PC-3 (cell line): ENCODE measurements at regions not wholly inside any gene's neighbourhood (a gene's known extent, or its start where the extent isn't known, plus 50 kb on each side); places are given as distances from the start of the nearest gene placed in this dataset.

Experiments
- ATAC-seq: fragments of 200-7000 bp; cut with Tn5 transposase; 2 replicates; pipeline ENCODE4 v1.9.1; 2020; ENCODE audit warnings: mild to moderate bottlenecking, moderate library complexity
- BruUV-seq: library from RNA; stranded (reverse); fragments of 400-500 nt; replicated peaks from 2 replicates; lab custom pipeline; 2021; lab: Mats Ljungman, UMichigan
- CTCF ChIA-PET: fragments of 300-600 bp; sonication (Branson Sonifier 250); formaldehyde crosslinking; loops from one replicate; lab custom pipeline; 2022; ENCODE audit warnings: antibody characterized with exemption; lab: Charles Lee
- POLR2A ChIA-PET: fragments of 300-600 bp; sonication (Branson Sonifier 250); formaldehyde crosslinking; loops from one replicate; lab custom pipeline; 2022; ENCODE audit warnings: antibody characterized with exemption; ENCODE audit not compliant: unreplicated experiment; lab: Charles Lee
- DNase-seq: peaks from one replicate; pipeline ENCODE4 v3.0.0-alpha.2; 2015
- H2AFZ ChIP-seq: fragments of 300-600 bp; sonication (generic); 2 replicates; pipeline ENCODE4 v1.6.0; 2016; ENCODE audit warnings: antibody characterized with exemption, low read length
- H3F3A ChIP-seq: fragments of 300-600 bp; sonication (generic); one replicate; pipeline ENCODE4 v1.6.0; 2017; ENCODE audit warnings: antibody characterized with exemption, low read length, control low read depth, mild to moderate bottlenecking; ENCODE audit not compliant: unreplicated experiment
- H3K27ac ChIP-seq: fragments of 300-600 bp; sonication (generic); 2 replicates; pipeline ENCODE4 v1.5.1; 2016; ENCODE audit warnings: mild to moderate bottlenecking, low read length
- H3K27me3 ChIP-seq: fragments of 300-600 bp; sonication (generic); 2 replicates; pipeline ENCODE4 v1.6.1; 2016; ENCODE audit warnings: low read length, mixed read lengths
- H3K36me3 ChIP-seq: fragments of 300-600 bp; sonication (generic); 2 replicates; pipeline ENCODE4 v1.6.1; 2016; ENCODE audit warnings: low read depth, mixed run types, low read length, mixed read lengths
- H3K4me1 ChIP-seq: fragments of 300-600 bp; sonication (generic); 2 replicates; pipeline ENCODE4 v1.5.1; 2016; ENCODE audit warnings: low read length; ENCODE audit not compliant: insufficient read depth
- H3K4me2 ChIP-seq: fragments of 300-600 bp; sonication (generic); 2 replicates; pipeline ENCODE4 v1.6.0; 2016; ENCODE audit warnings: low read length
- H3K4me3 ChIP-seq: fragments of 300-600 bp; sonication (generic); 2 replicates; pipeline ENCODE4 v1.5.1; 2016; ENCODE audit warnings: mild to moderate bottlenecking, low read length, mixed read lengths
- H3K79me2 ChIP-seq: fragments of 300-600 bp; sonication (generic); 2 replicates; pipeline ENCODE4 v1.6.1; 2017; ENCODE audit warnings: low read length, mixed read lengths
- H3K9ac ChIP-seq: fragments of 300-600 bp; sonication (generic); 2 replicates; pipeline ENCODE4 v1.6.0; 2016; ENCODE audit warnings: mild to moderate bottlenecking, low read length
- H3K9me2 ChIP-seq: fragments of 300-600 bp; sonication (generic); replicated peaks from 2 replicates; pipeline ENCODE4 v1.6.1; 2016; ENCODE audit warnings: mixed run types, low read length, mixed read lengths
- H3K9me3 ChIP-seq: fragments of 300-600 bp; sonication (generic); 2 replicates; pipeline ENCODE4 v1.6.1; 2016; ENCODE audit warnings: low read length, mixed read lengths
- H4K20me1 ChIP-seq: fragments of 300-600 bp; sonication (generic); 2 replicates; pipeline ENCODE4 v1.6.1; 2016; ENCODE audit warnings: low read length, mixed read lengths
- CTCF ChIP-seq: fragments of 300-600 bp; sonication (generic); conservative IDR thresholded peaks from 2 replicates; pipeline ENCODE4 v1.5.1; 2017; ENCODE audit warnings: antibody characterized with exemption, low read depth, mild to moderate bottlenecking, low read length
- EZH2 ChIP-seq: fragments of 300-600 bp; sonication (generic); IDR thresholded peaks from one replicate; pipeline ENCODE4 v1.6.1; 2017; ENCODE audit warnings: antibody characterized with exemption, mild to moderate bottlenecking, low read length; ENCODE audit not compliant: unreplicated experiment
- EZH2phosphoT487 ChIP-seq: fragments of 300-600 bp; sonication (generic); IDR thresholded peaks from 2 replicates; pipeline ENCODE4 v1.6.1; 2018; ENCODE audit warnings: mild to moderate bottlenecking, antibody characterized with exemption, low read length, borderline replicate concordance
- intact Hi-C: fragments of 100-400 bp; cut with micrococcal nuclease; formaldehyde crosslinking; loops from 2 replicates; pipeline ENCODE4 v1.9.0; 2023

- no peak for TF ChIP-seq EZH2
- TF ChIP-seq CTCF: no peak
- no peak for TF ChIP-seq EZH2phosphoT487
- Histone ChIP-seq H3K79me2 (no peaks in the 10 kb centered on the region), H3K27ac (no peak overlapping the region), H4K20me1 (no peaks in the 10 kb centered on the region), H2AFZ (no peak overlapping the region), H3K4me2 (no peak overlapping the region), H3K4me1 (no peaks in the 10 kb centered on the region), H3F3A (no peaks in the 10 kb centered on the region), H3K9me3 (peaks cover 22% of the 10 kb centered on the region), H3K9ac (no peak overlapping the region), H3K9me2 (no peaks in the 10 kb centered on the region), H3K36me3 (no peaks in the 10 kb centered on the region), H3K27me3 (no peaks in the 10 kb centered on the region), H3K4me3 (no peak overlapping the region)
- BruUV-seq: no TSS peak
- DNase-seq (no peak), ATAC-seq (no peak)
- ChIA-PET POLR2A (no interaction called here), CTCF (no interaction called here)
- intact Hi-C loops: no loop called here
Observed at GRCh38 chr2:22043784-22044183, 920.0 kb downstream of the TDRD15 start.

- CTCF ChIA-PET: no interaction called here
Observed at GRCh38 chr2:22055784-22056620, 932.2 kb downstream of the TDRD15 start.

More at GRCh38 chr2:22055784-22056620, 932.2 kb downstream of the TDRD15 start:
- H3K9me2 ChIP-seq: no peaks in the 10 kb centered on the region
- H3K27ac ChIP-seq: no peak overlapping the region
- no peak overlapping the region for H3K4me2 ChIP-seq
- POLR2A ChIA-PET: no interaction called here
- no peaks in the 10 kb centered on the region for H3K4me1 ChIP-seq
- no peaks in the 10 kb centered on the region for H3K27me3 ChIP-seq
- no peak overlapping the region for H3K4me3 ChIP-seq
- no peak for DNase-seq
- no TSS peak for BruUV-seq
- H3K9me3 ChIP-seq: 0 out of 2 replicates have a peak, but pooled peaks cover 3% of the 10 kb centered on the region
- no peak for ATAC-seq
- H3F3A ChIP-seq: no peaks in the 10 kb centered on the region
- H3K9ac ChIP-seq: no peak overlapping the region
- TF ChIP-seq EZH2 (no peak), CTCF (no peak), EZH2phosphoT487 (no peak)
- intact Hi-C loops: no loop called here
- H2AFZ ChIP-seq: no peak overlapping the region
- H3K36me3 ChIP-seq: no peaks in the 10 kb centered on the region
- no peaks in the 10 kb centered on the region for H4K20me1 ChIP-seq
- H3K79me2 ChIP-seq: no peaks in the 10 kb centered on the region
